ENCODE measurements at regions not wholly inside any gene's neighbourhood (a gene's known extent, or its start where the extent isn't known, plus 50 kb on each side); places are given as distances from the start of the nearest gene placed in this dataset.

GRCh38 chr11:28763876-28764275 lies 655.7 kb downstream of the METTL15 start:
- Histone ChIP-seq H3K4me1 (ENCODE audit: control insufficient read depth, extremely low read depth, insufficient read depth, low read length) (peaks cover 26% of the 10 kb centered on the region), H3K4me2 (ENCODE audit: insufficient read depth, low read length) (no peak overlapping the region), H3K9me1 (replicated peaks; ENCODE audit: control insufficient read depth, extremely low read depth, insufficient read depth, low read length) (no peaks in the 10 kb centered on the region), H3K27me3 (ENCODE audit: control insufficient read depth in 2 of 2, insufficient read depth in 2 of 2, low read length in 2 of 2) (no peaks in the 10 kb centered on the region), H2AFZ (ENCODE audit: low read depth, low read length) (no peak overlapping the region), H3K36me3 (ENCODE audit: control insufficient read depth in 2 of 2, extremely low read depth in 1 of 2, insufficient read depth in 2 of 2, low read length in 2 of 2) (no peaks in the 10 kb centered on the region), H3K9me3 (replicated peaks; ENCODE audit: control insufficient read depth, insufficient read depth, low read length) (no peaks in the 10 kb centered on the region), H3K4me3 (replicated peaks in 1 of 3; ENCODE audit: insufficient read depth in 1 of 3, low read depth in 1 of 3, low read length in 3 of 3) (no peak overlapping the region), H3K27ac (ENCODE audit: insufficient read depth, low read depth, low read length) (no peak overlapping the region), H3K79me2 (ENCODE audit: control insufficient read depth, insufficient read depth, low read length) (peaks cover 10% of the 10 kb centered on the region), H4K20me1 (replicated peaks; ENCODE audit: control insufficient read depth, extremely low read depth, insufficient read depth, low read length) (no peaks in the 10 kb centered on the region), H3K9ac (replicated peaks; ENCODE audit: extremely low read depth, insufficient read depth, low read length) (no peak overlapping the region)
- dilution Hi-C loops (cut with MboI; ENCODE audit: extremely low pct_ligation_motif_present, low sequenced_read_pairs) (no loop called here), intact Hi-C loops (cut with micrococcal nuclease) (no loop called here)
- ChIA-PET CTCF (no interaction called here), POLR2A (no interaction called here)
- DNase-seq (ENCODE audit: low read depth, low spot score) (no peak), FAIRE-seq (no peak)
- no peak for TF ChIP-seq EZH2 (IDR thresholded peaks at IDR 0.05; ENCODE audit: borderline replicate concordance, low read depth, low read length, severe bottlenecking)
- TF ChIP-seq JUN (IDR thresholded peaks at IDR 0.05; ENCODE audit: borderline replicate concordance, insufficient read depth, insufficient read length, low read depth), result no peak
- no peak for TF ChIP-seq FOS (IDR thresholded peaks at IDR 0.05; ENCODE audit: borderline replicate concordance, insufficient read depth, low read length)
- no peak for TF ChIP-seq MAX (IDR thresholded peaks at IDR 0.05; ENCODE audit: insufficient read depth, insufficient read length)
- TF ChIP-seq POLR2AphosphoS5 (IDR thresholded peaks at IDR 0.05; ENCODE audit: insufficient read depth, low read depth, low read length), result no peak
- no TSS peak for BruUV-seq (replicated peaks)

GRCh38 chr11:28763151-28763550 lies 655.0 kb downstream of the METTL15 start:
- Histone ChIP-seq H3K36me3 (ENCODE audit: control insufficient read depth in 2 of 2, extremely low read depth in 1 of 2, insufficient read depth in 2 of 2, low read length in 2 of 2) (no peaks in the 10 kb centered on the region), H3K9ac (replicated peaks; ENCODE audit: extremely low read depth, insufficient read depth, low read length) (no peak overlapping the region), H3K9me1 (replicated peaks; ENCODE audit: control insufficient read depth, extremely low read depth, insufficient read depth, low read length) (no peaks in the 10 kb centered on the region), H3K79me2 (ENCODE audit: control insufficient read depth, insufficient read depth, low read length) (peaks cover 10% of the 10 kb centered on the region), H3K4me3 (replicated peaks in 1 of 3; ENCODE audit: insufficient read depth in 1 of 3, low read depth in 1 of 3, low read length in 3 of 3) (no peak overlapping the region), H4K20me1 (replicated peaks; ENCODE audit: control insufficient read depth, extremely low read depth, insufficient read depth, low read length) (no peaks in the 10 kb centered on the region), H2AFZ (ENCODE audit: low read depth, low read length) (no peak overlapping the region), H3K27ac (ENCODE audit: insufficient read depth, low read depth, low read length) (no peak overlapping the region), H3K27me3 (ENCODE audit: control insufficient read depth in 2 of 2, insufficient read depth in 2 of 2, low read length in 2 of 2) (no peaks in the 10 kb centered on the region), H3K9me3 (replicated peaks; ENCODE audit: control insufficient read depth, insufficient read depth, low read length) (no peaks in the 10 kb centered on the region), H3K4me1 (ENCODE audit: control insufficient read depth, extremely low read depth, insufficient read depth, low read length) (peaks cover 30% of the 10 kb centered on the region), H3K4me2 (ENCODE audit: insufficient read depth, low read length) (no peak overlapping the region)
- ChIA-PET POLR2A (no interaction called here), CTCF (no interaction called here)
- FAIRE-seq (no peak), DNase-seq (ENCODE audit: low read depth, low spot score) (no peak)
- intact Hi-C loops (cut with micrococcal nuclease), result no loop called here
- no TSS peak for BruUV-seq (replicated peaks)
- dilution Hi-C loops (cut with MboI; ENCODE audit: extremely low pct_ligation_motif_present, low sequenced_read_pairs), result no loop called here
- no peak for TF ChIP-seq POLR2AphosphoS5 (IDR thresholded peaks at IDR 0.05; ENCODE audit: insufficient read depth, low read depth, low read length)
- no peak for TF ChIP-seq GATA2 (IDR thresholded peaks at IDR 0.05; ENCODE audit: insufficient read depth, insufficient read length, low read depth, low read length)
- no peak for TF ChIP-seq POLR2A (IDR thresholded peaks at IDR 0.05; ENCODE audit: low read depth, low read length)
- no peak for TF ChIP-seq MAX (IDR thresholded peaks at IDR 0.05; ENCODE audit: insufficient read depth, insufficient read length)
- no peak for TF ChIP-seq MYC (IDR thresholded peaks at IDR 0.05; ENCODE audit: low read depth, low read length)
- no peak for TF ChIP-seq FOS (IDR thresholded peaks at IDR 0.05; ENCODE audit: borderline replicate concordance, insufficient read depth, low read length)
- no peak for TF ChIP-seq CTCF (IDR thresholded peaks at IDR 0.05; ENCODE audit: extremely low read depth in 1 of 2, insufficient read depth in 1 of 2, low read depth in 1 of 2, low read length in 2 of 2)
